Gastrocnemius medialis (tissue), 4 donors: ENCODE measurements at regions not wholly inside any gene's neighbourhood (a gene's known extent, or its start where the extent isn't known, plus 50 kb on each side); places are given as distances from the start of the nearest gene placed in this dataset.

Source experiments
- ATAC-seq, 2 donors: fragments of 150-250 bp; one replicate each; pipeline ENCODE4 v1.9.1; 2016
- DNase-seq, 2 donors: peaks; one replicate each; pipeline ENCODE4 v3.0.0-alpha.2; 2019
- H3K27ac ChIP-seq, 4 donors: fragments of 200-600 bp; sonication (generic); 1 replicate in 1 of 4; 2 replicates in 3 of 4; pipeline ENCODE4 v1.5.1; 2016 to 2018; ENCODE audit warnings: mild to moderate bottlenecking in 2 of 4, moderate library complexity in 1 of 4
- H3K27me3 ChIP-seq, 3 donors: fragments of 200-600 bp; sonication (generic) in 2 of 3; 1 replicate in 1 of 3; 2 replicates in 2 of 3; pipeline versions ENCODE4 v1.5.1 to v1.6.0; 2016 to 2019; ENCODE audit warnings: mild to moderate bottlenecking in 1 of 3, moderate library complexity in 1 of 3
- H3K36me3 ChIP-seq, 2 donors: fragments of 200-600 bp; sonication (generic) in 1 of 2; one replicate each; pipeline ENCODE4 v1.5.1; 2017 to 2018
- H3K4me1 ChIP-seq, 2 donors: fragments of 200-600 bp; sonication (generic) in 1 of 2; one replicate each; pipeline ENCODE4 v1.5.1; 2016 to 2017; ENCODE audit warnings: mild to moderate bottlenecking in 2 of 2
- H3K4me3 ChIP-seq, 4 donors: fragments of 200-600 bp; sonication (generic) in 3 of 4; 1 replicate in 1 of 4; 2 replicates in 3 of 4; pipeline ENCODE4 v1.5.1; 2016 to 2019; ENCODE audit warnings: mild to moderate bottlenecking in 2 of 4
- H3K9me3 ChIP-seq, 3 donors: fragments of 200-600 bp; sonication (generic) in 2 of 3; 1 replicate in 1 of 3; 2 replicates in 2 of 3; pipeline ENCODE4 v1.5.1; 2016 to 2019
- CTCF ChIP-seq, 5 experiments: fragments of 450-650 bp in 3 of 5; fragments of 200-600 bp in 2 of 5; sonication (generic) in 2 of 5; IDR thresholded peaks in 4 of 5; conservative IDR thresholded peaks in 1 of 5; 1 replicate in 4 of 5; 2 replicates in 1 of 5; pipeline ENCODE4 v1.5.1; 2016 to 2019; ENCODE audit warnings: antibody characterized with exemption in 5 of 5, mild to moderate bottlenecking in 3 of 5, moderate library complexity in 3 of 5
- POLR2A ChIP-seq, 2 donors: fragments of 450-650 bp; IDR thresholded peaks; one replicate each; pipeline ENCODE4 v1.6.1; 2017; ENCODE audit warnings: antibody characterized with exemption in 2 of 2, mild to moderate bottlenecking in 2 of 2, moderate library complexity in 2 of 2
- in situ Hi-C, 4 donors: fragments of 200-750 bp; cut with MboI; loops; one replicate each; pipeline versions ENCODE4 v1.15.0 to v1.8.0; 2017; ENCODE audit warnings: low sequenced_read_pairs in 4 of 4
- intact Hi-C: fragments of 100-400 bp; cut with DNase I; formaldehyde crosslinking; loops from one replicate; pipeline ENCODE4 v1.15.1; 2023; ENCODE audit warnings: low total_unique reads

DNA sequence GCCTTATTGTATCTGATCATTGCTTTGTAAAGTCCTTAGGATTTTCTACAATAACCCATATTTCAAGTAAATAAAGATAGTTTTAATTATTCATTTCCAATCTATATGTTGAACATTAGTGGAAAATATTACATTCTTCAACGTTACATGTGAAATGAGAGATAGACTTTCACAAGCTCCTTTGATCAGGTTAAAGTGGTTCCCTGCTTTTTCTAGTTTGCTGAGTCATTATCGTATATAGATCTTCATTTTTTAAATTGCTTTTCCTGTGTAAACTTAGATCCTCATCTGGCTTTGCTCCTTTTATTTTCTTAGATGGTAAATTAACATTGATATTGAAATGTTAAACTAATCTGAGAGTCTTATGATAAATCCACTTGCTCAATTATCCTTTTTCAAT is 599.0 kb downstream of the TRAM1L1 start:
- Histone ChIP-seq H3K27ac (no peak overlapping the region), H3K4me1 (no peaks in the 10 kb centered on the region), H3K4me3 (no peak overlapping the region), H3K9me3 (no peaks in the 10 kb centered on the region), H3K27me3 (no peaks in the 10 kb centered on the region), H3K36me3 (no peaks in the 10 kb centered on the region)
- no peak for TF ChIP-seq CTCF (IDR thresholded peaks at IDR 0.05 in 4 of 5, conservative IDR thresholded peaks at IDR 0.05 in 1 of 5)
- no peak for TF ChIP-seq POLR2A (IDR thresholded peaks at IDR 0.05)
- intact Hi-C loops: no loop called here
- ATAC-seq (no peak), DNase-seq (no peak)
- in situ Hi-C loops: no loop called here

DNA sequence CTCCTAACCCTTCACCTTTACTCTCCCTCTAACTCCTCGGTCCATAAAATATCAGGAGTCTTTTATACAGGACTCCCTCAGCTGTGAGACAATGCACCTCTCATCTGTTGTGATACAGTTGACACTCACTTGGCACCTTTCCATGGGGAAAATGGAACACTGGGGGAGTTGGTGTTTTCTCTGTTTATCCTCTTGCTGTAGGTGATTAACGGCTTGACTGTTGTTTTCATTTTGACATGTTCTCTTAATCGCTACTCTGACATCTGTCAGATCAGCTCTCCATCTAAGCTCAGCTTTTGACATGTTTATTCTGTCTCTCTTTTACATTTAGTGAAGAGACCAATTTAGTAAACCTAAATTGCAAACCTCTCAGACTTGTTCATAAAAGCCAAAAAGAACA is 604.8 kb downstream of the TRAM1L1 start:
- ATAC-seq (no peak), DNase-seq (no peak)
- TF ChIP-seq CTCF (IDR thresholded peaks at IDR 0.05 in 4 of 5, conservative IDR thresholded peaks at IDR 0.05 in 1 of 5): no peak
- TF ChIP-seq POLR2A (IDR thresholded peaks at IDR 0.05): no peak
- Histone ChIP-seq H3K4me3 (no peak overlapping the region), H3K9me3 (no peaks in the 10 kb centered on the region), H3K36me3 (no peaks in the 10 kb centered on the region), H3K27ac (no peak overlapping the region), H3K27me3 (no peaks in the 10 kb centered on the region), H3K4me1 (no peaks in the 10 kb centered on the region)
- in situ Hi-C loops: no loop called here
- intact Hi-C loops: no loop called here

DNA sequence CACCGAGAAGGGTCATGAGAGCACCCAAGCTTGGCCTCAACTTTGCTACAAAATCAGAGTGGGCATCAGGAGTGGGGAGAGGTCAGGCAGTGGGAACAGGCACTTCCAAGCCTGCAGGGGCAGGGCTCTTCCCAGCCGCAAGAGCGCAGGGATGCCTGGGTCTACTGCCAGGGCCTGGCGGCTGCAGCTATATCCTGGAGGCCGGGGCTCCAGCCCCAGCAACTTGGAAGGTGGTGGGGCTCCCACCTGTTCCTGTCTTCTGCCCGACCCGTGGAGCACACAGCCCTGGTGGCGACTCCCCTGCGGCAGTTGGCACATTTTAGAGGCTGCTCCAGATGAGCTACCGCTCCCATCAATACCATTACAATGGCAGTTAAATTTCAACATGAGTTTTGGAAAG is 607.0 kb downstream of the TRAM1L1 start:
- Histone ChIP-seq H3K4me1 (no peaks in the 10 kb centered on the region), H3K4me3 (no peak overlapping the region), H3K27me3 (no peaks in the 10 kb centered on the region), H3K9me3 (no peaks in the 10 kb centered on the region), H3K27ac (no peak overlapping the region), H3K36me3 (no peaks in the 10 kb centered on the region)
- no peak for DNase-seq
- intact Hi-C loops (no loop called here), in situ Hi-C loops (no loop called here)
- TF ChIP-seq CTCF (IDR thresholded peaks at IDR 0.05 in 4 of 5, conservative IDR thresholded peaks at IDR 0.05 in 1 of 5) (no peak), POLR2A (IDR thresholded peaks at IDR 0.05) (no peak)
- ATAC-seq: no peak

GRCh38 chr4:116469582-116469981 is 615.8 kb downstream of the TRAM1L1 start:
- Histone ChIP-seq H3K4me3 (no peak overlapping the region), H3K27ac (no peak overlapping the region), H3K27me3 (no peaks in the 10 kb centered on the region), H3K9me3 (no peaks in the 10 kb centered on the region), H3K36me3 (no peaks in the 10 kb centered on the region), H3K4me1 (no peaks in the 10 kb centered on the region)
- DNase-seq (no peak), ATAC-seq (no peak)
- in situ Hi-C loops: no loop called here
- intact Hi-C loops: no loop called here
- TF ChIP-seq CTCF (IDR thresholded peaks at IDR 0.05 in 4 of 5, conservative IDR thresholded peaks at IDR 0.05 in 1 of 5) (no peak), POLR2A (IDR thresholded peaks at IDR 0.05) (no peak)

DNA sequence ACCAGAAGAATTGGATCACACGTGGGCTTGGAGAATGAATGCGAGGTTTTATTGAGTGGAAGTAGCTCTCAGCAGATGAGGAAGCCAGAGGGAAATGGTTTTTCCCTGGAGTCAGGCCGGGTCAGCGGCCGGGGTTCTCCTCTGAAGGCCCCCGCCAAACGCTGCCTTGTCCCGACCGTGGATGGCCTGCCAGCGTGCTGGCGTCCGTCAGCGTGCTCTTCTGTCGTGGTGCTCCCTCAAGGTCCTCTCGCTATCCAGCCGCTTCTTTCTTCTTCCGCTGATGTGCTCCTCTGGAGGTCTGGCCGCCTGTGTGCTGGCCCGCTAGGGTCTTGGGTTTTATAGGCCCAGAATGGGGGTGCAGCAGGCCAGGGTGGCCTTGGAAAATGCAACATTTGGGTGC is 632.2 kb downstream of the TRAM1L1 start:
- DNase-seq (no peak), ATAC-seq (no peak)
- in situ Hi-C loops: no loop called here
- Histone ChIP-seq H3K27me3 (no peaks in the 10 kb centered on the region), H3K4me3 (no peak overlapping the region), H3K36me3 (no peaks in the 10 kb centered on the region), H3K9me3 (no peaks in the 10 kb centered on the region), H3K27ac (no peak overlapping the region), H3K4me1 (no peaks in the 10 kb centered on the region)
- intact Hi-C loops: no loop called here
- TF ChIP-seq CTCF (IDR thresholded peaks at IDR 0.05 in 4 of 5, conservative IDR thresholded peaks at IDR 0.05 in 1 of 5) (no peak), POLR2A (IDR thresholded peaks at IDR 0.05) (no peak)
